Fibroblast of the aortic adventitia (primary cell): ENCODE measurements at regions not wholly inside any gene's neighbourhood (a gene's known extent, or its start where the extent isn't known, plus 50 kb on each side); places are given as distances from the start of the nearest gene placed in this dataset.
"Not testable (repeated sequence)": the region's sequence is repeated elsewhere in the genome, so short reads cannot be mapped to it uniquely, and the experiment has no call there.

Experiments
- DNase-seq: peaks from one replicate; pipeline ENCODE4 v3.0.0-alpha.2; 2010; ENCODE audit warnings: low read depth
- H3K4me3 ChIP-seq: 2 replicates; pipeline ENCODE4 v1.5.1; 2011; ENCODE audit warnings: low read depth, mild to moderate bottlenecking, control low read depth, low read length, moderate library complexity
- CTCF ChIP-seq: IDR thresholded peaks from 2 replicates; pipeline ENCODE4 v1.5.1; 2011; ENCODE audit warnings: mild to moderate bottlenecking, low read length, control low read depth, inconsistent platforms; ENCODE audit not compliant: insufficient read depth

GRCh38 chr3:14263317-14264005, 84.8 kb downstream of the LSM3 start:
- no peak for TF ChIP-seq CTCF
- DNase-seq, result no peak
- H3K4me3 ChIP-seq, result no peak overlapping the region

- TF ChIP-seq CTCF, result no peak
- DNase-seq, result no peak
- H3K4me3 ChIP-seq, result no peak overlapping the region
Observed at GRCh38 chr3:14265246-14265962, 86.8 kb downstream of the LSM3 start.

- no peak for TF ChIP-seq CTCF
- H3K4me3 ChIP-seq, result no peak overlapping the region
- peak; percentile 91 for DNase-seq
Observed at GRCh38 chr3:14266361-14266760, 87.7 kb downstream of the LSM3 start.

- DNase-seq, result no peak
- TF ChIP-seq CTCF, result no peak
- no peak overlapping the region for H3K4me3 ChIP-seq
Observed at GRCh38 chr3:14267976-14268375, 89.4 kb downstream of the LSM3 start.

- DNase-seq, result no peak
- TF ChIP-seq CTCF, result no peak
- no peak overlapping the region for H3K4me3 ChIP-seq
Observed at GRCh38 chr3:14268897-14269296, 90.3 kb downstream of the LSM3 start.

- DNase-seq, H3K4me3 ChIP-seq: not testable (repeated sequence)
Observed at GRCh38 chr3:14272041-14272958, 93.7 kb downstream of the LSM3 start.

- not testable (repeated sequence) for H3K4me3 ChIP-seq, DNase-seq
Observed at GRCh38 chr3:14272959-14273560, 94.4 kb downstream of the LSM3 start.
